ENCODE measurements at regions not wholly inside any gene's neighbourhood (a gene's known extent, or its start where the extent isn't known, plus 50 kb on each side); places are given as distances from the start of the nearest gene placed in this dataset.

- H3K4me1 ChIP-seq (ENCODE audit: control insufficient read depth, insufficient read depth, low read length): peaks cover 63% of the 10 kb centered on the region
- ATAC-seq (no peak), DNase-seq (ENCODE audit: low read depth, low spot score) (no peak)
- POLR2A ChIA-PET: interaction anchor here (0.7 kb wide), 1 partner anchor 35 kb away, joined by 14 read pairs; no protein-coding TSS in a partner anchor
- BruUV-seq (replicated peaks): no TSS peak
- H3K27ac ChIP-seq (ENCODE audit: low read length): peak overlapping the region; percentile 98
- H3K4me3 ChIP-seq (ENCODE audit: low read depth in 2 of 2, low read length in 2 of 2): no peak overlapping the region
- TF ChIP-seq TCF7L2 (IDR thresholded peaks at IDR 0.05; ENCODE audit: low read depth, low read length) (no peak), POLR2AphosphoS5 (IDR thresholded peaks at IDR 0.05; ENCODE audit: low read depth, low read length) (no peak), SIN3A (IDR thresholded peaks at IDR 0.05; ENCODE audit: borderline replicate concordance, insufficient read depth, low read depth, low read length) (no peak)
- TF ChIP-seq, protein P1, sequence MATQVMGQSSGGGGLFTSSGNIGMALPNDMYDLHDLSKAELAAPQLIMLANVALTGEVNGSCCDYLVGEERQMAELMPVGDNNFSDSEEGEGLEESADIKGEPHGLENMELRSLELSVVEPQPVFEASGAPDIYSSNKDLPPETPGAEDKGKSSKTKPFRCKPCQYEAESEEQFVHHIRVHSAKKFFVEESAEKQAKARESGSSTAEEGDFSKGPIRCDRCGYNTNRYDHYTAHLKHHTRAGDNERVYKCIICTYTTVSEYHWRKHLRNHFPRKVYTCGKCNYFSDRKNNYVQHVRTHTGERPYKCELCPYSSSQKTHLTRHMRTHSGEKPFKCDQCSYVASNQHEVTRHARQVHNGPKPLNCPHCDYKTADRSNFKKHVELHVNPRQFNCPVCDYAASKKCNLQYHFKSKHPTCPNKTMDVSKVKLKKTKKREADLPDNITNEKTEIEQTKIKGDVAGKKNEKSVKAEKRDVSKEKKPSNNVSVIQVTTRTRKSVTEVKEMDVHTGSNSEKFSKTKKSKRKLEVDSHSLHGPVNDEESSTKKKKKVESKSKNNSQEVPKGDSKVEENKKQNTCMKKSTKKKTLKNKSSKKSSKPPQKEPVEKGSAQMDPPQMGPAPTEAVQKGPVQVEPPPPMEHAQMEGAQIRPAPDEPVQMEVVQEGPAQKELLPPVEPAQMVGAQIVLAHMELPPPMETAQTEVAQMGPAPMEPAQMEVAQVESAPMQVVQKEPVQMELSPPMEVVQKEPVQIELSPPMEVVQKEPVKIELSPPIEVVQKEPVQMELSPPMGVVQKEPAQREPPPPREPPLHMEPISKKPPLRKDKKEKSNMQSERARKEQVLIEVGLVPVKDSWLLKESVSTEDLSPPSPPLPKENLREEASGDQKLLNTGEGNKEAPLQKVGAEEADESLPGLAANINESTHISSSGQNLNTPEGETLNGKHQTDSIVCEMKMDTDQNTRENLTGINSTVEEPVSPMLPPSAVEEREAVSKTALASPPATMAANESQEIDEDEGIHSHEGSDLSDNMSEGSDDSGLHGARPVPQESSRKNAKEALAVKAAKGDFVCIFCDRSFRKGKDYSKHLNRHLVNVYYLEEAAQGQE (IDR thresholded peaks at IDR 0.05; ENCODE audit: insufficient read depth in 1 of 2, low read depth in 2 of 2, low read length in 1 of 2): no peak
- TF ChIP-seq, protein P2, sequence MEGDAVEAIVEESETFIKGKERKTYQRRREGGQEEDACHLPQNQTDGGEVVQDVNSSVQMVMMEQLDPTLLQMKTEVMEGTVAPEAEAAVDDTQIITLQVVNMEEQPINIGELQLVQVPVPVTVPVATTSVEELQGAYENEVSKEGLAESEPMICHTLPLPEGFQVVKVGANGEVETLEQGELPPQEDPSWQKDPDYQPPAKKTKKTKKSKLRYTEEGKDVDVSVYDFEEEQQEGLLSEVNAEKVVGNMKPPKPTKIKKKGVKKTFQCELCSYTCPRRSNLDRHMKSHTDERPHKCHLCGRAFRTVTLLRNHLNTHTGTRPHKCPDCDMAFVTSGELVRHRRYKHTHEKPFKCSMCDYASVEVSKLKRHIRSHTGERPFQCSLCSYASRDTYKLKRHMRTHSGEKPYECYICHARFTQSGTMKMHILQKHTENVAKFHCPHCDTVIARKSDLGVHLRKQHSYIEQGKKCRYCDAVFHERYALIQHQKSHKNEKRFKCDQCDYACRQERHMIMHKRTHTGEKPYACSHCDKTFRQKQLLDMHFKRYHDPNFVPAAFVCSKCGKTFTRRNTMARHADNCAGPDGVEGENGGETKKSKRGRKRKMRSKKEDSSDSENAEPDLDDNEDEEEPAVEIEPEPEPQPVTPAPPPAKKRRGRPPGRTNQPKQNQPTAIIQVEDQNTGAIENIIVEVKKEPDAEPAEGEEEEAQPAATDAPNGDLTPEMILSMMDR (IDR thresholded peaks at IDR 0.05): no peak
- H3K27me3 ChIP-seq (ENCODE audit: control insufficient read depth, insufficient read depth, low read length): no peaks in the 10 kb centered on the region
- intact Hi-C loops (cut with micrococcal nuclease; ENCODE audit: unreplicated experiment): loop anchor here (10.0 kb wide), 1 partner anchor 303 kb away; no protein-coding TSS in a partner anchor
- CTCF ChIA-PET: interaction anchor here (0.7 kb wide), 1 partner anchor 24 kb away, joined by 4 read pairs; no protein-coding TSS in a partner anchor
- no peaks in the 10 kb centered on the region for H3K36me3 ChIP-seq (ENCODE audit: control insufficient read depth, insufficient read depth, low read length)
- in situ Hi-C loops (cut with HindIII; ENCODE audit: low pct_unique_long_range_greater_than_20kb, low sequenced_read_pairs): no loop called here
- peaks cover 5% of the 10 kb centered on the region; the same call in 1 of the 2 replicates for H3K9me3 ChIP-seq (ENCODE audit: control insufficient read depth, insufficient read depth, low read depth, low read length)
Measured at GRCh38 chr12:124687174-124687902, 119.9 kb upstream of the NCOR2 start.

GRCh38 chr12:124686370-124687173, 119.2 kb upstream of the NCOR2 start:
- Histone ChIP-seq H3K27ac (ENCODE audit: low read length) (peak overlapping the region; percentile 98), H3K27me3 (ENCODE audit: control insufficient read depth, insufficient read depth, low read length) (no peaks in the 10 kb centered on the region), H3K4me1 (ENCODE audit: control insufficient read depth, insufficient read depth, low read length) (peaks cover 71% of the 10 kb centered on the region), H3K36me3 (ENCODE audit: control insufficient read depth, insufficient read depth, low read length) (no peaks in the 10 kb centered on the region), H3K4me3 (ENCODE audit: low read depth in 2 of 2, low read length in 2 of 2) (no peak overlapping the region), H3K9me3 (ENCODE audit: control insufficient read depth, insufficient read depth, low read depth, low read length) (no peaks in the 10 kb centered on the region)
- no TSS peak for BruUV-seq (replicated peaks)
- ChIA-PET CTCF (interaction anchor here (0.6 kb wide), 1 partner anchor 27 kb away, joined by 3 read pairs; no protein-coding TSS in a partner anchor), POLR2A (no interaction called here)
- DNase-seq (ENCODE audit: low read depth, low spot score) (no peak), ATAC-seq (no peak)
- intact Hi-C loops (cut with micrococcal nuclease; ENCODE audit: unreplicated experiment) (loop anchor here (10.0 kb wide), 1 partner anchor 302 kb away; no protein-coding TSS in a partner anchor), in situ Hi-C loops (cut with HindIII; ENCODE audit: low pct_unique_long_range_greater_than_20kb, low sequenced_read_pairs) (no loop called here)
- TF ChIP-seq, protein P1 (IDR thresholded peaks at IDR 0.05; ENCODE audit: insufficient read depth in 1 of 2, low read depth in 2 of 2, low read length in 1 of 2): no peak
- TF ChIP-seq SIN3A (IDR thresholded peaks at IDR 0.05; ENCODE audit: borderline replicate concordance, insufficient read depth, low read depth, low read length) (no peak), POLR2AphosphoS5 (IDR thresholded peaks at IDR 0.05; ENCODE audit: low read depth, low read length) (no peak), TCF7L2 (IDR thresholded peaks at IDR 0.05; ENCODE audit: low read depth, low read length) (no peak)
- TF ChIP-seq, protein P2 (IDR thresholded peaks at IDR 0.05): no peak

Data from Panc1 (cell line).